GM12878 (cell line): ENCODE measurements at regions not wholly inside any gene's neighbourhood (a gene's known extent, or its start where the extent isn't known, plus 50 kb on each side); places are given as distances from the start of the nearest gene placed in this dataset.

Experiments
- ATAC-seq: fragments of 200-7000 bp; cut with Tn5 transposase; 3 replicates; pipeline ENCODE4 v1.9.1; 2020; ENCODE audit warnings: mild to moderate bottlenecking, moderate library complexity
- BruUV-seq: library from RNA; stranded (reverse); fragments of 400-500 nt; replicated peaks from 2 replicates; lab custom pipeline; 2021; lab: Mats Ljungman, UMichigan
- CTCF ChIA-PET: fragments of 300-600 bp; sonication (Branson Sonifier 250); formaldehyde crosslinking; extraction: SDS; loops from one replicate; lab custom pipeline; 2021; ENCODE audit warnings: inconsistent platforms; lab: Yijun Ruan, JAX
- POLR2A ChIA-PET: fragments of 350-600 bp; formaldehyde crosslinking; extraction: SDS; loops from one replicate; lab custom pipeline; 2021; ENCODE audit warnings: inconsistent platforms; lab: Charles Lee
- RAD21 ChIA-PET: fragments of 300-600 bp; sonication (Branson Sonifier 250); formaldehyde crosslinking; loops from one replicate; lab custom pipeline; 2023; ENCODE audit warnings: antibody characterized with exemption; ENCODE audit not compliant: unreplicated experiment; lab: Charles Lee
- SMC1A ChIA-PET: fragments of 300-600 bp; sonication (Branson Sonifier 250); formaldehyde crosslinking; loops from one replicate; lab custom pipeline; 2023; ENCODE audit not compliant: unreplicated experiment, uncharacterized antibody; lab: Charles Lee
- DNase-seq: peaks from one replicate; pipeline ENCODE4 v3.0.0-alpha.2; 2011; ENCODE audit warnings: low read depth, low spot score
- FAIRE-seq: peaks from 3 replicates; lab custom pipeline; 2011; peaks lifted over from hg19 to GRCh38; lab: Jason Lieb, UNC
- H2AFZ ChIP-seq: 2 replicates; pipeline ENCODE4 v1.6.0; 2011; ENCODE audit warnings: low read depth, low read length, control low read depth; ENCODE audit not compliant: control insufficient read depth
- H3K27ac ChIP-seq: 2 replicates; pipeline ENCODE4 v1.5.1; 2011; ENCODE audit warnings: control low read depth; ENCODE audit not compliant: control insufficient read depth, insufficient read depth
- H3K27me3 ChIP-seq, 2 experiments: replicated peaks in 1 of 2; 2 replicates each; pipeline versions ENCODE4 v1.6.0 to v1.6.1; 2011; ENCODE audit warnings: low read length in 1 of 2; ENCODE audit not compliant: control insufficient read depth in 2 of 2, insufficient read depth in 2 of 2
- H3K36me3 ChIP-seq, 2 experiments: 2 replicates each; pipeline ENCODE4 v1.5.1; 2011; ENCODE audit warnings: low read length in 1 of 2; ENCODE audit not compliant: control insufficient read depth in 2 of 2, insufficient read depth in 2 of 2
- H3K4me1 ChIP-seq: 2 replicates; pipeline ENCODE4 v1.6.1; 2011; ENCODE audit warnings: mild to moderate bottlenecking, low read length, moderate library complexity, mixed read lengths; ENCODE audit not compliant: control insufficient read depth, insufficient read depth
- H3K4me2 ChIP-seq: 2 replicates; pipeline ENCODE4 v1.6.0; 2011; ENCODE audit warnings: control low read depth; ENCODE audit not compliant: control insufficient read depth, insufficient read depth
- H3K4me3 ChIP-seq: fragments of 200-600 bp; sonication (generic); 2 replicates; pipeline ENCODE4 v1.5.1; 2016
- H3K79me2 ChIP-seq: 2 replicates; pipeline ENCODE4 v1.6.0; 2011; ENCODE audit warnings: low read length; ENCODE audit not compliant: control insufficient read depth, insufficient read depth
- H3K9ac ChIP-seq: 2 replicates; pipeline ENCODE4 v1.8.0; 2011; ENCODE audit warnings: low read length, control low read depth, mixed read lengths; ENCODE audit not compliant: control insufficient read depth, insufficient read depth
- H3K9me3 ChIP-seq: replicated peaks from 3 replicates; pipeline ENCODE4 v1.5.1; 2011; ENCODE audit warnings: mild to moderate bottlenecking, low read length; ENCODE audit not compliant: control insufficient read depth, insufficient read depth
- H4K20me1 ChIP-seq: 2 replicates; pipeline ENCODE4 v1.6.0; 2011; ENCODE audit not compliant: control insufficient read depth, insufficient read depth
- CBFB ChIP-seq: IDR thresholded peaks from 2 replicates; pipeline ENCODE4 v1.6.1; 2016; ENCODE audit warnings: antibody characterized with exemption, low read depth
- CEBPB ChIP-seq, 2 experiments: fragments of 150-350 bp in 1 of 2; IDR thresholded peaks; 2 replicates each; pipeline ENCODE4 v1.6.1; 2012 to 2014; ENCODE audit warnings: low read depth in 2 of 2, low read length in 2 of 2, borderline replicate concordance in 1 of 2, inconsistent platforms in 1 of 2
- CREB1 ChIP-seq: IDR thresholded peaks from 2 replicates; pipeline ENCODE4 v1.6.1; 2012; ENCODE audit warnings: low read depth, mild to moderate bottlenecking, inconsistent platforms
- E2F4 ChIP-seq: IDR thresholded peaks from 2 replicates; pipeline ENCODE4 v1.6.1; 2012; ENCODE audit warnings: low read depth, low read length, improper control_type of control experiment
- KLF5 ChIP-seq: fragments of 450-650 bp; IDR thresholded peaks from 2 replicates; pipeline ENCODE4 v1.6.1; 2014; ENCODE audit warnings: mild to moderate bottlenecking; ENCODE audit not compliant: partially characterized antibody
- MTA3 ChIP-seq: IDR thresholded peaks from 2 replicates; pipeline ENCODE4 v1.6.1; 2012; ENCODE audit warnings: low read length, inconsistent platforms, borderline replicate concordance
- PAX5 ChIP-seq: IDR thresholded peaks from 2 replicates; pipeline ENCODE4 v1.6.1; 2011; ENCODE audit warnings: low read depth, low read length, borderline replicate concordance
- RB1 ChIP-seq: fragments of 450-650 bp; formaldehyde crosslinking; IDR thresholded peaks from 2 replicates; pipeline ENCODE4 v1.6.1; 2017; ENCODE audit warnings: mild to moderate bottlenecking, borderline replicate concordance
- SREBF1 ChIP-seq: IDR thresholded peaks from 2 replicates; pipeline ENCODE4 v1.6.1; 2012; ENCODE audit warnings: mild to moderate bottlenecking, low read length
- SRF ChIP-seq, 2 experiments: IDR thresholded peaks; 2 replicates each; pipeline ENCODE4 v1.6.1; 2011; ENCODE audit warnings: low read depth in 2 of 2, low read length in 2 of 2, mild to moderate bottlenecking in 1 of 2, moderate library complexity in 1 of 2
- SUPT20H ChIP-seq: IDR thresholded peaks from 2 replicates; pipeline ENCODE4 v1.6.1; 2011; ENCODE audit warnings: low read depth, mild to moderate bottlenecking, low read length, moderate library complexity, borderline replicate concordance; ENCODE audit not compliant: control insufficient read depth
- YBX1 ChIP-seq: fragments of 450-650 bp; IDR thresholded peaks from 2 replicates; pipeline ENCODE4 v1.6.1; 2016; ENCODE audit warnings: antibody characterized with exemption
- ZNF217 ChIP-seq: fragments of 450-650 bp; IDR thresholded peaks from 2 replicates; pipeline ENCODE4 v1.6.1; 2017; ENCODE audit warnings: antibody characterized with exemption, mild to moderate bottlenecking
- WGBS: methylation state at CpG from one replicate; pipeline ENCODE4 v1.1.6; 2016; ENCODE audit warnings: low lambda C conversion rate; ENCODE audit not compliant: insufficient replicate concordance, insufficient coverage; ENCODE audit errors: missing lambda C conversion rate; 5-methylcytosine and 5-hydroxymethylcytosine counted together
- in situ Hi-C: fragments of 300-500 bp; cut with MboI; formaldehyde crosslinking; loops from 9 replicates; pipeline ENCODE4 v1.14.3; 2018; ENCODE audit warnings: mixed read lengths
- intact Hi-C: fragments of 100-400 bp; cut with micrococcal nuclease; formaldehyde crosslinking; loops from one replicate; pipeline ENCODE4 v1.14.2; 2022; ENCODE audit not compliant: unreplicated experiment
- TF ChIP-seq, protein P1 (sequence below): fragments of 450-650 bp; IDR thresholded peaks from 2 replicates; pipeline ENCODE4 v1.6.1; 2018; ENCODE audit warnings: borderline replicate concordance, mild to moderate bottlenecking; ENCODE audit not compliant: partially characterized antibody
- TF ChIP-seq, protein P2 (sequence below): fragments of 450-650 bp; IDR thresholded peaks from 2 replicates; pipeline ENCODE4 v1.6.1; 2017; ENCODE audit warnings: antibody characterized with exemption, mild to moderate bottlenecking, moderate library complexity
- TF ChIP-seq, protein P3 (sequence below): fragments of 450-650 bp; formaldehyde crosslinking; IDR thresholded peaks from 2 replicates; pipeline ENCODE4 v1.4.0; 2022; ENCODE audit warnings: mild to moderate bottlenecking, moderate library complexity

DNA sequence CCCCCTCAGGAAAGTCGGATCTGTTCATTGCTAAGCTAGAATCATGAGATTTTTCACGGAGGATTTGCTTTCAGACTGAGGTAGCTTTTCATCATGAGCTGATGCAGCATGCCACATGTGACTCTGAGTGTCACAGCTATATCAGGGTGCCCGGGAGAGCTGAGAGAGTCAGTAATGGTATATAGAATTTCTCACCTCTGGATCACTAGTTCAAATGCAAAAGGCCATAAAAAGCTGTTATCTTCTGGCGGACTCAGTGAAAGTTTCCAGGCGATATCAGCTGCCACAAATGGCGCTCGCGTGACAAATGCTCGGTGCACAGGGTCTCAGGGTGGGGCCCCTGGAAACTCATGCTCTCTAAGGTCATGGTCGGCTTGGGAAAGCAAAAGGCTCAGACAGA lies 150.1 kb downstream of the DHX15 start:
- Histone ChIP-seq H2AFZ (no peak overlapping the region), H3K27ac (no peak overlapping the region), H3K36me3 (no peaks in the 10 kb centered on the region), H3K9ac (no peak overlapping the region), H3K4me1 (no peaks in the 10 kb centered on the region), H4K20me1 (no peaks in the 10 kb centered on the region), H3K9me3 (no peaks in the 10 kb centered on the region), H3K4me3 (no peak overlapping the region), H3K79me2 (no peaks in the 10 kb centered on the region), H3K4me2 (no peak overlapping the region), H3K27me3 (peaks cover 0 to 2% of the 10 kb centered on the region in 2 experiments; a peak in 2 of 4 replicates)
- ChIA-PET SMC1A (no interaction called here), POLR2A (interaction anchor here (0.7 kb wide), 1 partner anchor 38 kb away, joined by 3 read pairs; no protein-coding TSS in a partner anchor), RAD21 (no interaction called here), CTCF (interaction anchor here (1.0 kb wide), 1 partner anchor 65 kb away, joined by 3 read pairs; no protein-coding TSS in a partner anchor)
- in situ Hi-C loops, result no loop called here
- ATAC-seq, result no peak
- WGBS, result 43% methylated on average over 10 of the region's 10 CpGs
- no peak for DNase-seq
- no TSS peak for BruUV-seq
- FAIRE-seq, result no peak
- intact Hi-C loops, result no loop called here
- TF ChIP-seq CEBPB (IDR thresholded peaks at IDR 0.05; ENCODE audit: borderline replicate concordance in 1 of 2, low read depth in 2 of 2, low read length in 2 of 2) (no peak), CREB1 (no peak), ZNF217 (no peak), YBX1 (no peak), RB1 (no peak), PAX5 (no peak), KLF5 (no peak), E2F4 (no peak), SUPT20H (no peak), MTA3 (no peak), SRF (IDR thresholded peaks at IDR 0.05; ENCODE audit: low read depth in 2 of 2, low read length in 2 of 2) (no peak), CBFB (no peak), SREBF1 (no peak)
- TF ChIP-seq, protein P1, sequence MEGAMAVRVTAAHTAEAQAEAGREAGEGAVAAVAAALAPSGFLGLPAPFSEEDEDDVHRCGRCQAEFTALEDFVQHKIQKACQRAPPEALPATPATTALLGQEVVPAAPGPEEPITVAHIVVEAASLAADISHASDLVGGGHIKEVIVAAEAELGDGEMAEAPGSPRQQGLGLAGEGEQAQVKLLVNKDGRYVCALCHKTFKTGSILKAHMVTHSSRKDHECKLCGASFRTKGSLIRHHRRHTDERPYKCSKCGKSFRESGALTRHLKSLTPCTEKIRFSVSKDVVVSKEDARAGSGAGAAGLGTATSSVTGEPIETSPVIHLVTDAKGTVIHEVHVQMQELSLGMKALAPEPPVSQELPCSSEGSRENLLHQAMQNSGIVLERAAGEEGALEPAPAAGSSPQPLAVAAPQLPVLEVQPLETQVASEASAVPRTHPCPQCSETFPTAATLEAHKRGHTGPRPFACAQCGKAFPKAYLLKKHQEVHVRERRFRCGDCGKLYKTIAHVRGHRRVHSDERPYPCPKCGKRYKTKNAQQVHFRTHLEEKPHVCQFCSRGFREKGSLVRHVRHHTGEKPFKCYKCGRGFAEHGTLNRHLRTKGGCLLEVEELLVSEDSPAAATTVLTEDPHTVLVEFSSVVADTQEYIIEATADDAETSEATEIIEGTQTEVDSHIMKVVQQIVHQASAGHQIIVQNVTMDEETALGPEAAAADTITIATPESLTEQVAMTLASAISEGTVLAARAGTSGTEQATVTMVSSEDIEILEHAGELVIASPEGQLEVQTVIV, result no peak
- TF ChIP-seq, protein P2, sequence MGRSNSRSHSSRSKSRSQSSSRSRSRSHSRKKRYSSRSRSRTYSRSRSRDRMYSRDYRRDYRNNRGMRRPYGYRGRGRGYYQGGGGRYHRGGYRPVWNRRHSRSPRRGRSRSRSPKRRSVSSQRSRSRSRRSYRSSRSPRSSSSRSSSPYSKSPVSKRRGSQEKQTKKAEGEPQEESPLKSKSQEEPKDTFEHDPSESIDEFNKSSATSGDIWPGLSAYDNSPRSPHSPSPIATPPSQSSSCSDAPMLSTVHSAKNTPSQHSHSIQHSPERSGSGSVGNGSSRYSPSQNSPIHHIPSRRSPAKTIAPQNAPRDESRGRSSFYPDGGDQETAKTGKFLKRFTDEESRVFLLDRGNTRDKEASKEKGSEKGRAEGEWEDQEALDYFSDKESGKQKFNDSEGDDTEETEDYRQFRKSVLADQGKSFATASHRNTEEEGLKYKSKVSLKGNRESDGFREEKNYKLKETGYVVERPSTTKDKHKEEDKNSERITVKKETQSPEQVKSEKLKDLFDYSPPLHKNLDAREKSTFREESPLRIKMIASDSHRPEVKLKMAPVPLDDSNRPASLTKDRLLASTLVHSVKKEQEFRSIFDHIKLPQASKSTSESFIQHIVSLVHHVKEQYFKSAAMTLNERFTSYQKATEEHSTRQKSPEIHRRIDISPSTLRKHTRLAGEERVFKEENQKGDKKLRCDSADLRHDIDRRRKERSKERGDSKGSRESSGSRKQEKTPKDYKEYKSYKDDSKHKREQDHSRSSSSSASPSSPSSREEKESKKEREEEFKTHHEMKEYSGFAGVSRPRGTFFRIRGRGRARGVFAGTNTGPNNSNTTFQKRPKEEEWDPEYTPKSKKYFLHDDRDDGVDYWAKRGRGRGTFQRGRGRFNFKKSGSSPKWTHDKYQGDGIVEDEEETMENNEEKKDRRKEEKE, result no peak
- TF ChIP-seq, protein P3, sequence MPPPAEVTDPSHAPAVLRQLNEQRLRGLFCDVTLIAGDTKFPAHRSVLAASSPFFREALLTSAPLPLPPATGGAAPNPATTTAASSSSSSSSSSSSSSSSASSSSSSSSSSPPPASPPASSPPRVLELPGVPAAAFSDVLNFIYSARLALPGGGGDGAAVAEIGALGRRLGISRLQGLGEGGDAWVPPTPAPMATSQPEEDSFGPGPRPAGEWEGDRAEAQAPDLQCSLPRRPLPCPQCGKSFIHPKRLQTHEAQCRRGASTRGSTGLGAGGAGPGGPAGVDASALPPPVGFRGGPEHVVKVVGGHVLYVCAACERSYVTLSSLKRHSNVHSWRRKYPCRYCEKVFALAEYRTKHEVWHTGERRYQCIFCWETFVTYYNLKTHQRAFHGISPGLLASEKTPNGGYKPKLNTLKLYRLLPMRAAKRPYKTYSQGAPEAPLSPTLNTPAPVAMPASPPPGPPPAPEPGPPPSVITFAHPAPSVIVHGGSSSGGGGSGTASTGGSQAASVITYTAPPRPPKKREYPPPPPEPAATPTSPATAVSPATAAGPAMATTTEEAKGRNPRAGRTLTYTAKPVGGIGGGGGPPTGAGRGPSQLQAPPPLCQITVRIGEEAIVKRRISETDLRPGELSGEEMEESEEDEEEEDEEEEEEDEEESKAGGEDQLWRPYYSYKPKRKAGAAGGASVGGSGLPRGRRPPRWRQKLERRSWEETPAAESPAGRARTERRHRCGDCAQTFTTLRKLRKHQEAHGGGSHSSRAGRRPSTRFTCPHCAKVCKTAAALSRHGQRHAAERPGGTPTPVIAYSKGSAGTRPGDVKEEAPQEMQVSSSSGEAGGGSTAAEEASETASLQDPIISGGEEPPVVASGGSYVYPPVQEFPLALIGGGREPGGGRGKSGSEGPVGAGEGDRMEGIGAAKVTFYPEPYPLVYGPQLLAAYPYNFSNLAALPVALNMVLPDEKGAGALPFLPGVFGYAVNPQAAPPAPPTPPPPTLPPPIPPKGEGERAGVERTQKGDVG, result no peak
